ENCODE measurements at regions not wholly inside any gene's neighbourhood (a gene's known extent, or its start where the extent isn't known, plus 50 kb on each side); places are given as distances from the start of the nearest gene placed in this dataset.

GRCh38 chr3:134090031-134090430, 60.3 kb upstream of the SLCO2A1 start:
- TF ChIP-seq CTCF (IDR thresholded peaks at IDR 0.05) (no peak), POLR2AphosphoS5 (IDR thresholded peaks at IDR 0.05) (no peak)

Measured in prostate gland (tissue), 2 donors.